GM23338 (cell line): ENCODE measurements at regions not wholly inside any gene's neighbourhood (a gene's known extent, or its start where the extent isn't known, plus 50 kb on each side); places are given as distances from the start of the nearest gene placed in this dataset.

Source experiments
- ATAC-seq: fragments of 200-7000 bp; cut with Tn5 transposase; 3 replicates; pipeline ENCODE4 v1.9.1; 2020
- DNase-seq: peaks from one replicate; pipeline ENCODE4 v3.0.0-alpha.2; 2015; ENCODE audit warnings: low spot score
- H2AFZ ChIP-seq: fragments of 200-600 bp; sonication (generic); 2 replicates; pipeline ENCODE4 v1.8.0; 2016; ENCODE audit warnings: antibody characterized with exemption, mild to moderate bottlenecking, moderate library complexity
- H3F3A ChIP-seq: fragments of 200-600 bp; sonication (generic); replicated peaks from 2 replicates; pipeline ENCODE4 v1.8.0; 2017; ENCODE audit warnings: antibody characterized with exemption, mixed run types, low read depth
- H3K27ac ChIP-seq: fragments of 200-600 bp; sonication (generic); 2 replicates; pipeline ENCODE4 v1.6.1; 2016; ENCODE audit warnings: low read depth
- H3K27me3 ChIP-seq: fragments of 200-600 bp; sonication (generic); 2 replicates; pipeline ENCODE4 v1.8.0; 2016; ENCODE audit warnings: mild to moderate bottlenecking, mixed run types, moderate library complexity; ENCODE audit not compliant: insufficient read depth
- H3K36me3 ChIP-seq: fragments of 200-600 bp; sonication (generic); 2 replicates; pipeline ENCODE4 v1.8.0; 2016; ENCODE audit warnings: mild to moderate bottlenecking; ENCODE audit not compliant: insufficient read depth
- H3K4me1 ChIP-seq: fragments of 200-600 bp; sonication (generic); 2 replicates; pipeline ENCODE4 v1.8.0; 2016; ENCODE audit warnings: mild to moderate bottlenecking, moderate library complexity; ENCODE audit not compliant: insufficient read depth
- H3K4me2 ChIP-seq: fragments of 200-600 bp; sonication (generic); 2 replicates; pipeline ENCODE4 v1.7.1; 2017; ENCODE audit warnings: mixed run types
- H3K4me3 ChIP-seq: fragments of 200-600 bp; sonication (generic); 2 replicates; pipeline ENCODE4 v1.6.1; 2016; ENCODE audit warnings: mixed run types
- H3K79me2 ChIP-seq: fragments of 200-600 bp; sonication (generic); replicated peaks from 2 replicates; pipeline ENCODE4 v1.8.0; 2017; ENCODE audit warnings: mild to moderate bottlenecking; ENCODE audit not compliant: insufficient read depth
- H3K9me2 ChIP-seq: fragments of 200-600 bp; sonication (generic); 2 replicates; pipeline ENCODE4 v1.8.0; 2017; ENCODE audit not compliant: insufficient read depth
- H4K20me1 ChIP-seq: fragments of 200-600 bp; sonication (generic); replicated peaks from 2 replicates; pipeline ENCODE4 v1.8.0; 2017; ENCODE audit warnings: mild to moderate bottlenecking; ENCODE audit not compliant: insufficient read depth
- H3K27ac Mint-ChIP-seq: 2 replicates; pipeline ENCODE4 v1.8.0; 2020; ENCODE audit warnings: inconsistent platforms, mild to moderate bottlenecking, moderate library complexity, mixed read lengths
- H3K27me3 Mint-ChIP-seq: 3 replicates; pipeline ENCODE4 v1.8.0; 2022; ENCODE audit warnings: low read depth, mild to moderate bottlenecking, moderate library complexity, mixed read lengths, inconsistent platforms; ENCODE audit not compliant: insufficient read depth, poor library complexity
- H3K36me3 Mint-ChIP-seq: 3 replicates; pipeline ENCODE4 v1.8.0; 2021; ENCODE audit warnings: low read depth, mild to moderate bottlenecking, inconsistent platforms, moderate library complexity, mixed read lengths
- H3K4me1 Mint-ChIP-seq: 3 replicates; pipeline ENCODE4 v1.8.0; 2020; ENCODE audit warnings: mild to moderate bottlenecking, inconsistent platforms, mixed read lengths
- H3K4me3 Mint-ChIP-seq: 3 replicates; pipeline ENCODE4 v1.8.0; 2021; ENCODE audit warnings: moderate library complexity, mild to moderate bottlenecking, inconsistent platforms, mixed read lengths
- H3K9me3 Mint-ChIP-seq: 3 replicates; pipeline ENCODE4 v1.8.0; 2020; ENCODE audit warnings: moderate library complexity, mild to moderate bottlenecking, inconsistent platforms, mixed read lengths
- POLR2AphosphoS5 ChIP-seq: IDR thresholded peaks from 2 replicates; pipeline ENCODE4 v1.6.1; 2016; ENCODE audit warnings: antibody characterized with exemption, low read depth
- STAT1 ChIP-seq: IDR thresholded peaks from one replicate; pipeline ENCODE4 v1.6.1; 2016; ENCODE audit warnings: antibody characterized with exemption; ENCODE audit not compliant: unreplicated experiment
- ZNF331 ChIP-seq: fragments of 250-450 bp; sonication (Bioruptor Pico); IDR thresholded peaks from 2 replicates; pipeline ENCODE4 v1.5.0; 2020; ENCODE audit warnings: low read depth, mild to moderate bottlenecking, moderate library complexity
- TF ChIP-seq, protein P1 (sequence below): fragments of 250-450 bp; sonication (Bioruptor Pico); IDR thresholded peaks from 2 replicates; pipeline ENCODE4 v1.5.0; 2020; ENCODE audit warnings: mild to moderate bottlenecking, moderate library complexity
- TF ChIP-seq, protein P2 (sequence below), 2 experiments: fragments of 200-600 bp in 1 of 2; sonication (generic) in 1 of 2; conservative IDR thresholded peaks; 2 replicates each; pipeline versions ENCODE4 v1.5.1 to v1.6.1; 2016 to 2017; ENCODE audit warnings: antibody characterized with exemption in 2 of 2, low read depth in 2 of 2, mild to moderate bottlenecking in 2 of 2, moderate library complexity in 1 of 2

DNA sequence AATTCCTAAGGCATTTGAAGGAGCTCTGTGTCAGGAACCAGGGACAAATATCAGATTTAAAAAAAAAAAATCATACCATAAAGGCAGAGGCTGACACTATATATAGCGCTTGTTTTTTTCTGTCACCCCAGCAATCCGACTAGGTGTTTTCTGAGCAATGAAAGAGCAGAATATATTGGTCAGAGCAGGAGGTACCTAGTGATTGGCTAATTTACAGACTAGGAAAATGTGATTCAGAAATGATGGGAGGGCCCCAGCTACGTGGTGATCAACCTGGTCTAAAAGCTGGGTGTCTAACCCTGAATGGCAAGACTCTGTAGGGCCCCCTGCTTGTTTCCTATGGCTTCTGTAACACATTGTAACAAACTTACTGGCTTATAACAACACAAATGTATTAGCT lies 195.5 kb upstream of the XYLT1 start:
- no peaks in the 10 kb centered on the region for H3F3A ChIP-seq
- no peaks in the 10 kb centered on the region for H3K27me3 ChIP-seq
- Mint-ChIP-seq H3K27me3 (no peaks in the 10 kb centered on the region), H3K4me3 (no peak overlapping the region), H3K4me1 (no peaks in the 10 kb centered on the region; the same call in 2 of the 3 replicates), H3K36me3 (no peaks in the 10 kb centered on the region), H3K27ac (no peak overlapping the region), H3K9me3 (peaks cover 8% of the 10 kb centered on the region; the same call in 2 of the 3 replicates)
- no peak for DNase-seq
- 0 out of 2 replicates have a peak, but pooled peaks cover 4% of the 10 kb centered on the region for H3K36me3 ChIP-seq
- no peak overlapping the region for H3K27ac ChIP-seq
- H3K4me2 ChIP-seq: no peak overlapping the region
- no peak overlapping the region for H3K4me3 ChIP-seq
- H3K4me1 ChIP-seq: no peaks in the 10 kb centered on the region
- peaks cover 8% of the 10 kb centered on the region; the same call in 1 of the 2 replicates for H3K9me2 ChIP-seq
- H3K79me2 ChIP-seq: no peaks in the 10 kb centered on the region
- no peaks in the 10 kb centered on the region; the same call in 1 of the 2 replicates for H4K20me1 ChIP-seq
- ATAC-seq: no peak
- no peak for TF ChIP-seq STAT1
- TF ChIP-seq, protein P1, sequence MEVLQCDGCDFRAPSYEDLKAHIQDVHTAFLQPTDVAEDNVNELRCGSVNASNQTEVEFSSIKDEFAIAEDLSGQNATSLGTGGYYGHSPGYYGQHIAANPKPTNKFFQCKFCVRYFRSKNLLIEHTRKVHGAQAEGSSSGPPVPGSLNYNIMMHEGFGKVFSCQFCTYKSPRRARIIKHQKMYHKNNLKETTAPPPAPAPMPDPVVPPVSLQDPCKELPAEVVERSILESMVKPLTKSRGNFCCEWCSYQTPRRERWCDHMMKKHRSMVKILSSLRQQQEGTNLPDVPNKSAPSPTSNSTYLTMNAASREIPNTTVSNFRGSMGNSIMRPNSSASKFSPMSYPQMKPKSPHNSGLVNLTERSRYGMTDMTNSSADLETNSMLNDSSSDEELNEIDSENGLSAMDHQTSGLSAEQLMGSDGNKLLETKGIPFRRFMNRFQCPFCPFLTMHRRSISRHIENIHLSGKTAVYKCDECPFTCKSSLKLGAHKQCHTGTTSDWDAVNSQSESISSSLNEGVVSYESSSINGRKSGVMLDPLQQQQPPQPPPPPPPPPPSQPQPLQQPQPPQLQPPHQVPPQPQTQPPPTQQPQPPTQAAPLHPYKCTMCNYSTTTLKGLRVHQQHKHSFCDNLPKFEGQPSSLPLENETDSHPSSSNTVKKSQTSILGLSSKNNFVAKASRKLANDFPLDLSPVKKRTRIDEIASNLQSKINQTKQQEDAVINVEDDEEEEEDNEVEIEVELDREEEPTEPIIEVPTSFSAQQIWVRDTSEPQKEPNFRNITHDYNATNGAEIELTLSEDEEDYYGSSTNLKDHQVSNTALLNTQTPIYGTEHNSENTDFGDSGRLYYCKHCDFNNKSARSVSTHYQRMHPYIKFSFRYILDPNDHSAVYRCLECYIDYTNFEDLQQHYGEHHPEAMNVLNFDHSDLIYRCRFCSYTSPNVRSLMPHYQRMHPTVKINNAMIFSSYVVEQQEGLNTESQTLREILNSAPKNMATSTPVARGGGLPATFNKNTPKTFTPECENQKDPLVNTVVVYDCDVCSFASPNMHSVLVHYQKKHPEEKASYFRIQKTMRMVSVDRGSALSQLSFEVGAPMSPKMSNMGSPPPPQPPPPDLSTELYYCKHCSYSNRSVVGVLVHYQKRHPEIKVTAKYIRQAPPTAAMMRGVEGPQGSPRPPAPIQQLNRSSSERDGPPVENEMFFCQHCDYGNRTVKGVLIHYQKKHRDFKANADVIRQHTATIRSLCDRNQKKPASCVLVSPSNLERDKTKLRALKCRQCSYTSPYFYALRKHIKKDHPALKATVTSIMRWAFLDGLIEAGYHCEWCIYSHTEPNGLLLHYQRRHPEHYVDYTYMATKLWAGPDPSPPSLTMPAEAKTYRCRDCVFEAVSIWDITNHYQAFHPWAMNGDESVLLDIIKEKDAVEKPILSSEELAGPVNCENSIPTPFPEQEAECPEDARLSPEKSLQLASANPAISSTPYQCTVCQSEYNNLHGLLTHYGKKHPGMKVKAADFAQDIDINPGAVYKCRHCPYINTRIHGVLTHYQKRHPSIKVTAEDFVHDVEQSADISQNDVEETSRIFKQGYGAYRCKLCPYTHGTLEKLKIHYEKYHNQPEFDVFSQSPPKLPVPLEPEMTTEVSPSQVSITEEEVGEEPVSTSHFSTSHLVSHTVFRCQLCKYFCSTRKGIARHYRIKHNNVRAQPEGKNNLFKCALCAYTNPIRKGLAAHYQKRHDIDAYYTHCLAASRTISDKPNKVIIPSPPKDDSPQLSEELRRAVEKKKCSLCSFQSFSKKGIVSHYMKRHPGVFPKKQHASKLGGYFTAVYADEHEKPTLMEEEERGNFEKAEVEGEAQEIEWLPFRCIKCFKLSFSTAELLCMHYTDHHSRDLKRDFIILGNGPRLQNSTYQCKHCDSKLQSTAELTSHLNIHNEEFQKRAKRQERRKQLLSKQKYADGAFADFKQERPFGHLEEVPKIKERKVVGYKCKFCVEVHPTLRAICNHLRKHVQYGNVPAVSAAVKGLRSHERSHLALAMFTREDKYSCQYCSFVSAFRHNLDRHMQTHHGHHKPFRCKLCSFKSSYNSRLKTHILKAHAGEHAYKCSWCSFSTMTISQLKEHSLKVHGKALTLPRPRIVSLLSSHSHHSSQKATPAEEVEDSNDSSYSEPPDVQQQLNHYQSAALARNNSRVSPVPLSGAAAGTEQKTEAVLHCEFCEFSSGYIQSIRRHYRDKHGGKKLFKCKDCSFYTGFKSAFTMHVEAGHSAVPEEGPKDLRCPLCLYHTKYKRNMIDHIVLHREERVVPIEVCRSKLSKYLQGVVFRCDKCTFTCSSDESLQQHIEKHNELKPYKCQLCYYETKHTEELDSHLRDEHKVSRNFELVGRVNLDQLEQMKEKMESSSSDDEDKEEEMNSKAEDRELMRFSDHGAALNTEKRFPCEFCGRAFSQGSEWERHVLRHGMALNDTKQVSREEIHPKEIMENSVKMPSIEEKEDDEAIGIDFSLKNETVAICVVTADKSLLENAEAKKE (CRISPR knock-in tag): no peak
- no peak for TF ChIP-seq ZNF331 (CRISPR knock-in tag)
- no peak for TF ChIP-seq POLR2AphosphoS5
- TF ChIP-seq, protein P2, sequence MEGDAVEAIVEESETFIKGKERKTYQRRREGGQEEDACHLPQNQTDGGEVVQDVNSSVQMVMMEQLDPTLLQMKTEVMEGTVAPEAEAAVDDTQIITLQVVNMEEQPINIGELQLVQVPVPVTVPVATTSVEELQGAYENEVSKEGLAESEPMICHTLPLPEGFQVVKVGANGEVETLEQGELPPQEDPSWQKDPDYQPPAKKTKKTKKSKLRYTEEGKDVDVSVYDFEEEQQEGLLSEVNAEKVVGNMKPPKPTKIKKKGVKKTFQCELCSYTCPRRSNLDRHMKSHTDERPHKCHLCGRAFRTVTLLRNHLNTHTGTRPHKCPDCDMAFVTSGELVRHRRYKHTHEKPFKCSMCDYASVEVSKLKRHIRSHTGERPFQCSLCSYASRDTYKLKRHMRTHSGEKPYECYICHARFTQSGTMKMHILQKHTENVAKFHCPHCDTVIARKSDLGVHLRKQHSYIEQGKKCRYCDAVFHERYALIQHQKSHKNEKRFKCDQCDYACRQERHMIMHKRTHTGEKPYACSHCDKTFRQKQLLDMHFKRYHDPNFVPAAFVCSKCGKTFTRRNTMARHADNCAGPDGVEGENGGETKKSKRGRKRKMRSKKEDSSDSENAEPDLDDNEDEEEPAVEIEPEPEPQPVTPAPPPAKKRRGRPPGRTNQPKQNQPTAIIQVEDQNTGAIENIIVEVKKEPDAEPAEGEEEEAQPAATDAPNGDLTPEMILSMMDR (conservative IDR thresholded peaks at IDR 0.05; ENCODE audit: low read depth in 2 of 2): no peak
- H2AFZ ChIP-seq: no peak overlapping the region
